ENCODE measurements at regions not wholly inside any gene's neighbourhood (a gene's known extent, or its start where the extent isn't known, plus 50 kb on each side); places are given as distances from the start of the nearest gene placed in this dataset.

- peak; percentile 47; the same call in 1 of the 2 replicates for TF ChIP-seq CEBPB (IDR thresholded peaks at IDR 0.05)
Observed at GRCh38 chr2:242069938-242070395, 200.4 kb downstream of the RTP5 start.

- TF ChIP-seq EGR1 (IDR thresholded peaks at IDR 0.05) = 0 out of 2 replicates have a peak, but pooled peaks have one; percentile 3
Observed at GRCh38 chr2:242070726-242071125, 201.2 kb downstream of the RTP5 start.

DNA sequence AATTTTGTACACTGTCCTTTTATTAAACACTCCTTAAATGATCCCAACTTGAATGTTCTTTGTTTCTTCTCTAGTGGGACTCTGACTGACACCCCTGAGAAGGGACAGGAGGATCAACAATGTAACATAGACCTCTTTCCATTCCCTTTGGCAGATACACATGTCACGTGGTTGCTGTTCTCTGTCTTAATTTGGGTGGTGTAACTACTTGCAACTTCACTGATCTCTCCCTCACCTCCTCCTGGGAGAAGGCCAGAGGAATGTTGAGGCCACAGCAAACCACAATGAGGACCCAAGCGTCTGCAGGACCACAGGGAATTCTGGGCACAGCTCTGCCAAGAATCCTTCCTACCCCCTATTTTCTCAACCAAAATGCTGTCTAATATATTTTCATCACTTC is 205.6 kb downstream of the RTP5 start:
- TF ChIP-seq, protein P1, sequence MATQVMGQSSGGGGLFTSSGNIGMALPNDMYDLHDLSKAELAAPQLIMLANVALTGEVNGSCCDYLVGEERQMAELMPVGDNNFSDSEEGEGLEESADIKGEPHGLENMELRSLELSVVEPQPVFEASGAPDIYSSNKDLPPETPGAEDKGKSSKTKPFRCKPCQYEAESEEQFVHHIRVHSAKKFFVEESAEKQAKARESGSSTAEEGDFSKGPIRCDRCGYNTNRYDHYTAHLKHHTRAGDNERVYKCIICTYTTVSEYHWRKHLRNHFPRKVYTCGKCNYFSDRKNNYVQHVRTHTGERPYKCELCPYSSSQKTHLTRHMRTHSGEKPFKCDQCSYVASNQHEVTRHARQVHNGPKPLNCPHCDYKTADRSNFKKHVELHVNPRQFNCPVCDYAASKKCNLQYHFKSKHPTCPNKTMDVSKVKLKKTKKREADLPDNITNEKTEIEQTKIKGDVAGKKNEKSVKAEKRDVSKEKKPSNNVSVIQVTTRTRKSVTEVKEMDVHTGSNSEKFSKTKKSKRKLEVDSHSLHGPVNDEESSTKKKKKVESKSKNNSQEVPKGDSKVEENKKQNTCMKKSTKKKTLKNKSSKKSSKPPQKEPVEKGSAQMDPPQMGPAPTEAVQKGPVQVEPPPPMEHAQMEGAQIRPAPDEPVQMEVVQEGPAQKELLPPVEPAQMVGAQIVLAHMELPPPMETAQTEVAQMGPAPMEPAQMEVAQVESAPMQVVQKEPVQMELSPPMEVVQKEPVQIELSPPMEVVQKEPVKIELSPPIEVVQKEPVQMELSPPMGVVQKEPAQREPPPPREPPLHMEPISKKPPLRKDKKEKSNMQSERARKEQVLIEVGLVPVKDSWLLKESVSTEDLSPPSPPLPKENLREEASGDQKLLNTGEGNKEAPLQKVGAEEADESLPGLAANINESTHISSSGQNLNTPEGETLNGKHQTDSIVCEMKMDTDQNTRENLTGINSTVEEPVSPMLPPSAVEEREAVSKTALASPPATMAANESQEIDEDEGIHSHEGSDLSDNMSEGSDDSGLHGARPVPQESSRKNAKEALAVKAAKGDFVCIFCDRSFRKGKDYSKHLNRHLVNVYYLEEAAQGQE (IDR thresholded peaks at IDR 0.05; ENCODE audit: low read depth) = no peak
- TF ChIP-seq EP300 (IDR thresholded peaks at IDR 0.05; ENCODE audit: borderline replicate concordance) (no peak; the same call in 1 of the 2 replicates), CREB1 (IDR thresholded peaks at IDR 0.05; ENCODE audit: low read depth) (no peak), CEBPB (IDR thresholded peaks at IDR 0.05) (peak; percentile 59), TEAD4 (IDR thresholded peaks at IDR 0.05) (peak; percentile 71), EGR1 (IDR thresholded peaks at IDR 0.05) (no peak), NFIC (IDR thresholded peaks at IDR 0.05) (peak; percentile 49; the same call in 1 of the 2 replicates), FOXM1 (IDR thresholded peaks at IDR 0.05; ENCODE audit: borderline replicate concordance, low read depth) (no peak), TAF1 (IDR thresholded peaks at IDR 0.05; ENCODE audit: low read depth) (no peak)
- TF ChIP-seq, protein P2, sequence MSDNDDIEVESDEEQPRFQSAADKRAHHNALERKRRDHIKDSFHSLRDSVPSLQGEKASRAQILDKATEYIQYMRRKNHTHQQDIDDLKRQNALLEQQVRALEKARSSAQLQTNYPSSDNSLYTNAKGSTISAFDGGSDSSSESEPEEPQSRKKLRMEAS (IDR thresholded peaks at IDR 0.05) = peak; percentile 11; the same call in 1 of the 2 replicates
- TF ChIP-seq, protein P3, sequence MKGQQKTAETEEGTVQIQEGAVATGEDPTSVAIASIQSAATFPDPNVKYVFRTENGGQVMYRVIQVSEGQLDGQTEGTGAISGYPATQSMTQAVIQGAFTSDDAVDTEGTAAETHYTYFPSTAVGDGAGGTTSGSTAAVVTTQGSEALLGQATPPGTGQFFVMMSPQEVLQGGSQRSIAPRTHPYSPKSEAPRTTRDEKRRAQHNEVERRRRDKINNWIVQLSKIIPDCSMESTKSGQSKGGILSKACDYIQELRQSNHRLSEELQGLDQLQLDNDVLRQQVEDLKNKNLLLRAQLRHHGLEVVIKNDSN (IDR thresholded peaks at IDR 0.05) = peak; percentile 88

DNA sequence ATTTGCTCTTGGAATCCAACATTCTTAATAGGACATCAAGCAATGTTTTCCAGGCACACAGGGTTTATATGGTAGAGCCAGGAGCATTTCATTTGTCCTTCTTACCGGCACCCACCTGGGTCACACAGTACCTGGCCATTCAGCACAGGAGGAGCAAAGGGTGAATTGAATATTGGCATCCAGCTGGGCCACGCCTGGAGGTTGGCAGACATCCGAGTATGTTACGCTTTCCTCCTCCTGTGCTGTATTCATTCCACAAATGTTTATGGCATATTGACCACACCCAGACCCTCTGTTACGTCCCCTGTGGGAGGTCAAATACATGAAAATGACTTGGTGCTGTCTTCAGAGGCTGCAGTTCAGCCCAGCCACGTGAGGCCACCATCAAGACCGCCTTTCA is 206.2 kb downstream of the RTP5 start:
- TF ChIP-seq EP300 (IDR thresholded peaks at IDR 0.05; ENCODE audit: borderline replicate concordance) (peak; percentile 23; the same call in 1 of the 2 replicates), EGR1 (IDR thresholded peaks at IDR 0.05) (no peak), NFIC (IDR thresholded peaks at IDR 0.05) (peak; percentile 81), FOXM1 (IDR thresholded peaks at IDR 0.05; ENCODE audit: borderline replicate concordance, low read depth) (no peak), TEAD4 (IDR thresholded peaks at IDR 0.05) (peak; percentile 51), CEBPB (IDR thresholded peaks at IDR 0.05) (no peak)
- TF ChIP-seq, protein P2 (IDR thresholded peaks at IDR 0.05) = no peak
- TF ChIP-seq, protein P1 (IDR thresholded peaks at IDR 0.05; ENCODE audit: low read depth) = no peak

DNA sequence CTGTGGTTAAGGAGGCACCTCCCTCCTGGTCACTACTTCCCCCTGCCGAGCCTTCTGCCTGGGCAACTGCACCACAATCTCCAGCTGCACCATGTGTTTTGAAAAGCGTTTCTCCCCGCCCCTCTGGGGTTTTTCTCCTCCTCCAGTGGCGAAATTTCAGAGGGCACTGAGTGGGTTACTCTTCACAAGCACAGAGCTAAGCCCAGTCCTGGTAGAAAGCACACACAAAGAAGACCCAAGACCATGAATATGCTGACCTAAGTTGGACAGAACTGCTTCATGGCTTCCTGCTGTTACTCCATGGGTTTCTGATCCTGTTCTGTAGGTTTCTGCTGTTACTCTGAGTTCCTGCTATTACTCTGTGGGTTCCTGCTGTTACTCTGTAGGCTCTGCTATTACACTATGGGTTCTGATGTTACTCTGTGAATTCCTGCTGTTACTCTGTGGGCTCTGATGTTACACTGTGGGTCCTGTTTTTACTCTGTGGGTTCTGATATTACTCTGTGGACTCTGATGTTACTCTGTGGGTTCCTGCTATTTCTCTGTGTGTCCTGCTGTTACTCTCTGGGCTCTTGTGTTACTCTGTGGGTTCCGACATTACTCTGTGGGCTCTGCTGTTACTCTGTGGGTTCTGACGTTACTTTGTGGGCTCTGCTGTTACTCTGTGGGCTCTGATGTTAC is 216.6 kb downstream of the RTP5 start:
- TF ChIP-seq YY1 (IDR thresholded peaks at IDR 0.05; ENCODE audit: low read depth) (no peak), NFIC (IDR thresholded peaks at IDR 0.05) (no peak), CREB1 (IDR thresholded peaks at IDR 0.05; ENCODE audit: low read depth) (no peak), CEBPB (IDR thresholded peaks at IDR 0.05) (no peak), FOXM1 (IDR thresholded peaks at IDR 0.05; ENCODE audit: borderline replicate concordance, low read depth) (no peak), TCF12 (IDR thresholded peaks at IDR 0.05; ENCODE audit: low read depth) (no peak), RAD21 (IDR thresholded peaks at IDR 0.05; ENCODE audit: low read depth) (no peak), ZBTB7A (IDR thresholded peaks at IDR 0.05; ENCODE audit: low read depth) (no peak)
- TF ChIP-seq, protein P3 (IDR thresholded peaks at IDR 0.05) = no peak
- TF ChIP-seq, protein P2 (IDR thresholded peaks at IDR 0.05) = no peak
- TF ChIP-seq, protein P1 (IDR thresholded peaks at IDR 0.05; ENCODE audit: low read depth) = no peak

Measured in Ishikawa (cell line).